ENCODE measurements at regions not wholly inside any gene's neighbourhood (a gene's known extent, or its start where the extent isn't known, plus 50 kb on each side); places are given as distances from the start of the nearest gene placed in this dataset.

- no peaks in the 10 kb centered on the region for H3K9me3 ChIP-seq
- no peaks in the 10 kb centered on the region for H3K27me3 ChIP-seq
- TF ChIP-seq POLR2A (IDR thresholded peaks at IDR 0.05) (no peak), POLR2AphosphoS5 (IDR thresholded peaks at IDR 0.05) (no peak), CTCF (IDR thresholded peaks at IDR 0.05) (no peak)
- H3K4me1 ChIP-seq, result no peaks in the 10 kb centered on the region
- H3K27ac ChIP-seq, result no peak overlapping the region
- H3K36me3 ChIP-seq, result no peaks in the 10 kb centered on the region
- intact Hi-C loops (cut with DNase I; ENCODE audit: low total_unique reads), result no loop called here
- no peak for DNase-seq (ENCODE audit: low spot score in 2 of 2)
- H3K4me3 ChIP-seq, result no peak overlapping the region
These were observed 189.1 kb downstream of the HRH4 start for GRCh38 chr18:24649571-24649970.

GRCh38 chr18:24651434-24651833, 191.0 kb downstream of the HRH4 start:
- TF ChIP-seq CTCF (IDR thresholded peaks at IDR 0.05) (no peak), POLR2AphosphoS5 (IDR thresholded peaks at IDR 0.05) (no peak), POLR2A (IDR thresholded peaks at IDR 0.05) (no peak)
- no peak for DNase-seq (ENCODE audit: low spot score in 2 of 2)
- Histone ChIP-seq H3K4me3 (no peak overlapping the region), H3K36me3 (no peaks in the 10 kb centered on the region), H3K27ac (no peak overlapping the region), H3K4me1 (no peaks in the 10 kb centered on the region), H3K9me3 (no peaks in the 10 kb centered on the region), H3K27me3 (no peaks in the 10 kb centered on the region)
- intact Hi-C loops (cut with DNase I; ENCODE audit: low total_unique reads), result no loop called here

GRCh38 chr18:24656050-24656449, 195.6 kb downstream of the HRH4 start:
- Histone ChIP-seq H3K27ac (no peak overlapping the region), H3K27me3 (no peaks in the 10 kb centered on the region), H3K36me3 (no peaks in the 10 kb centered on the region), H3K9me3 (no peaks in the 10 kb centered on the region), H3K4me1 (no peaks in the 10 kb centered on the region), H3K4me3 (no peak overlapping the region)
- intact Hi-C loops (cut with DNase I; ENCODE audit: low total_unique reads), result no loop called here
- DNase-seq (ENCODE audit: low spot score in 2 of 2), result no peak
- TF ChIP-seq CTCF (IDR thresholded peaks at IDR 0.05), result no peak
- no peak for TF ChIP-seq POLR2AphosphoS5 (IDR thresholded peaks at IDR 0.05)
- TF ChIP-seq POLR2A (IDR thresholded peaks at IDR 0.05), result no peak

- Histone ChIP-seq H3K36me3 (no peaks in the 10 kb centered on the region), H3K27me3 (no peaks in the 10 kb centered on the region), H3K27ac (no peak overlapping the region), H3K4me3 (no peak overlapping the region), H3K4me1 (no peaks in the 10 kb centered on the region), H3K9me3 (no peaks in the 10 kb centered on the region)
- intact Hi-C loops (cut with DNase I; ENCODE audit: low total_unique reads), result no loop called here
- no peak for TF ChIP-seq POLR2A (IDR thresholded peaks at IDR 0.05)
- no peak for TF ChIP-seq CTCF (IDR thresholded peaks at IDR 0.05)
- TF ChIP-seq POLR2AphosphoS5 (IDR thresholded peaks at IDR 0.05), result no peak
- no peak for DNase-seq (ENCODE audit: low spot score in 2 of 2)
These were observed 196.4 kb downstream of the HRH4 start for GRCh38 chr18:24656551-24657443.

GRCh38 chr18:24657444-24657842, 197.0 kb downstream of the HRH4 start:
- H3K4me3 ChIP-seq, result no peak overlapping the region
- no peaks in the 10 kb centered on the region for H3K36me3 ChIP-seq
- intact Hi-C loops (cut with DNase I; ENCODE audit: low total_unique reads), result no loop called here
- TF ChIP-seq POLR2AphosphoS5 (IDR thresholded peaks at IDR 0.05) (no peak), CTCF (IDR thresholded peaks at IDR 0.05) (no peak), POLR2A (IDR thresholded peaks at IDR 0.05) (no peak)
- H3K9me3 ChIP-seq, result no peaks in the 10 kb centered on the region
- H3K27me3 ChIP-seq, result no peaks in the 10 kb centered on the region
- H3K27ac ChIP-seq, result no peak overlapping the region
- DNase-seq (ENCODE audit: low spot score in 2 of 2), result no peak
- no peaks in the 10 kb centered on the region for H3K4me1 ChIP-seq
